HEK293T (cell line): ENCODE measurements at regions not wholly inside any gene's neighbourhood (a gene's known extent, or its start where the extent isn't known, plus 50 kb on each side); places are given as distances from the start of the nearest gene placed in this dataset.

Experiments
- CTCF ChIA-PET: fragments of 350-600 bp; formaldehyde crosslinking; extraction: SDS; loops from one replicate; lab custom pipeline; 2021; ENCODE audit warnings: antibody characterized with exemption, inconsistent platforms; lab: Yijun Ruan, JAX
- POLR2A ChIA-PET: fragments of 350-600 bp; formaldehyde crosslinking; extraction: SDS; loops from one replicate; lab custom pipeline; 2020; ENCODE audit warnings: antibody characterized with exemption, inconsistent platforms; lab: Yijun Ruan, JAX
- DNase-seq: peaks from one replicate; pipeline ENCODE4 v3.0.0; 2012; ENCODE audit warnings: mixed read lengths; ENCODE audit errors: extremely low spot score
- ARNT ChIP-seq: fragments of 450-650 bp; IDR thresholded peaks from 2 replicates; pipeline ENCODE4 v1.6.1; 2017; ENCODE audit warnings: mild to moderate bottlenecking
- BHLHE40 ChIP-seq: fragments of 450-650 bp; IDR thresholded peaks from 2 replicates; pipeline ENCODE4 v1.6.1; 2016; ENCODE audit warnings: mild to moderate bottlenecking, moderate library complexity, borderline replicate concordance
- CTBP1 ChIP-seq: fragments of 450-650 bp; IDR thresholded peaks from 2 replicates; pipeline ENCODE4 v1.6.1; 2016; ENCODE audit warnings: borderline replicate concordance
- ELF4 ChIP-seq: fragments of 450-650 bp; IDR thresholded peaks from 2 replicates; pipeline ENCODE4 v1.6.1; 2017; ENCODE audit warnings: antibody characterized with exemption
- FOXA1 ChIP-seq: fragments of 450-650 bp; IDR thresholded peaks from 2 replicates; pipeline ENCODE4 v1.6.1; 2016; ENCODE audit warnings: mild to moderate bottlenecking
- FOXK2 ChIP-seq: fragments of 450-650 bp; IDR thresholded peaks from 2 replicates; pipeline ENCODE4 v1.6.1; 2016; ENCODE audit warnings: mild to moderate bottlenecking
- FOXM1 ChIP-seq: fragments of 450-650 bp; IDR thresholded peaks from 2 replicates; pipeline ENCODE4 v1.6.1; 2017; ENCODE audit warnings: mild to moderate bottlenecking, borderline replicate concordance
- HDGF ChIP-seq: fragments of 450-650 bp; IDR thresholded peaks from 2 replicates; pipeline ENCODE4 v1.6.1; 2017; ENCODE audit warnings: antibody characterized with exemption, borderline replicate concordance
- L3MBTL2 ChIP-seq: fragments of 450-650 bp; conservative IDR thresholded peaks from 2 replicates; pipeline ENCODE4 v1.6.1; 2016; ENCODE audit warnings: mild to moderate bottlenecking
- LEF1 ChIP-seq: fragments of 450-650 bp; IDR thresholded peaks from 2 replicates; pipeline ENCODE4 v1.6.1; 2017; ENCODE audit warnings: mild to moderate bottlenecking, borderline replicate concordance
- NFRKB ChIP-seq: fragments of 450-650 bp; IDR thresholded peaks from 2 replicates; pipeline ENCODE4 v1.6.1; 2016; ENCODE audit warnings: mild to moderate bottlenecking, moderate library complexity
- PKNOX1 ChIP-seq: fragments of 450-650 bp; IDR thresholded peaks from 2 replicates; pipeline ENCODE4 v1.6.1; 2016
- SP1 ChIP-seq: fragments of 450-650 bp; IDR thresholded peaks from 2 replicates; pipeline ENCODE4 v1.6.1; 2017
- SUZ12 ChIP-seq: fragments of 450-650 bp; IDR thresholded peaks from 2 replicates; pipeline ENCODE4 v1.6.1; 2016; ENCODE audit warnings: mild to moderate bottlenecking
- TARDBP ChIP-seq: fragments of 450-650 bp; IDR thresholded peaks from 2 replicates; pipeline ENCODE4 v1.6.1; 2016
- ZNF384 ChIP-seq: fragments of 450-650 bp; IDR thresholded peaks from 2 replicates; pipeline ENCODE4 v1.6.1; 2016

GRCh38 chr3:168648321-168648720 is 552.6 kb upstream of the GOLIM4 start:
- TF ChIP-seq NFRKB (no peak), ELF4 (no peak), HDGF (no peak), PKNOX1 (no peak)
- ChIA-PET POLR2A (no interaction called here), CTCF (no interaction called here)
- DNase-seq, result no peak

GRCh38 chr3:168647582-168647981 is 551.9 kb upstream of the GOLIM4 start:
- CTCF ChIA-PET, result interaction anchor here (0.7 kb wide), 1 partner anchor 249 kb away, joined by 3 read pairs; no protein-coding TSS in a partner anchor
- TF ChIP-seq FOXA1, result no peak
- no peak for TF ChIP-seq ZNF384
- no peak for TF ChIP-seq TARDBP
- TF ChIP-seq FOXM1, result no peak
- TF ChIP-seq PKNOX1, result no peak
- no peak for TF ChIP-seq L3MBTL2
- no peak for TF ChIP-seq HDGF
- TF ChIP-seq FOXK2, result no peak
- POLR2A ChIA-PET, result no interaction called here
- no peak for DNase-seq

GRCh38 chr3:168645180-168645579 is 549.5 kb upstream of the GOLIM4 start:
- CTCF ChIA-PET, result no interaction called here
- DNase-seq, result no peak
- TF ChIP-seq ARNT (no peak), TARDBP (no peak), L3MBTL2 (no peak), NFRKB (no peak), BHLHE40 (no peak), SP1 (no peak), ELF4 (no peak), SUZ12 (no peak), CTBP1 (no peak), PKNOX1 (no peak), ZNF384 (no peak), LEF1 (no peak)
- POLR2A ChIA-PET, result no interaction called here

- TF ChIP-seq SP1, result no peak
- TF ChIP-seq FOXA1, result no peak
- TF ChIP-seq CTBP1, result no peak
- no peak for TF ChIP-seq LEF1
- no peak for TF ChIP-seq NFRKB
- no peak for TF ChIP-seq FOXM1
- TF ChIP-seq PKNOX1, result no peak
- no peak for TF ChIP-seq ZNF384
- TF ChIP-seq SUZ12, result no peak
- TF ChIP-seq HDGF, result no peak
- TF ChIP-seq FOXK2, result no peak
- no peak for TF ChIP-seq L3MBTL2
- ChIA-PET CTCF (no interaction called here), POLR2A (no interaction called here)
- no peak for DNase-seq
Measured at GRCh38 chr3:168628549-168628948, 532.8 kb upstream of the GOLIM4 start.

GRCh38 chr3:168625477-168625876 is 529.8 kb upstream of the GOLIM4 start:
- TF ChIP-seq PKNOX1 (peak; percentile 95), CTBP1 (no peak)
- ChIA-PET POLR2A (interaction anchor here (1.2 kb wide), 1 partner anchor 376 kb away, joined by 3 read pairs; no protein-coding TSS in a partner anchor), CTCF (interaction anchor here (0.6 kb wide), 1 partner anchor 414 kb away, joined by 4 read pairs; no protein-coding TSS in a partner anchor)
- DNase-seq, result no peak

- ChIA-PET POLR2A (interaction anchor here (1.2 kb wide), 1 partner anchor 375 kb away, joined by 3 read pairs; no protein-coding TSS in a partner anchor), CTCF (interaction anchor here (0.6 kb wide), 1 partner anchor 413 kb away, joined by 4 read pairs; no protein-coding TSS in a partner anchor)
- no peak for DNase-seq
- TF ChIP-seq TARDBP, result no peak
- TF ChIP-seq FOXM1, result no peak
- no peak for TF ChIP-seq ZNF384
- no peak for TF ChIP-seq SP1
- no peak for TF ChIP-seq LEF1
Measured at GRCh38 chr3:168624892-168625448, 529.2 kb upstream of the GOLIM4 start.
